ENCODE measurements at regions not wholly inside any gene's neighbourhood (a gene's known extent, or its start where the extent isn't known, plus 50 kb on each side); places are given as distances from the start of the nearest gene placed in this dataset.

DNA sequence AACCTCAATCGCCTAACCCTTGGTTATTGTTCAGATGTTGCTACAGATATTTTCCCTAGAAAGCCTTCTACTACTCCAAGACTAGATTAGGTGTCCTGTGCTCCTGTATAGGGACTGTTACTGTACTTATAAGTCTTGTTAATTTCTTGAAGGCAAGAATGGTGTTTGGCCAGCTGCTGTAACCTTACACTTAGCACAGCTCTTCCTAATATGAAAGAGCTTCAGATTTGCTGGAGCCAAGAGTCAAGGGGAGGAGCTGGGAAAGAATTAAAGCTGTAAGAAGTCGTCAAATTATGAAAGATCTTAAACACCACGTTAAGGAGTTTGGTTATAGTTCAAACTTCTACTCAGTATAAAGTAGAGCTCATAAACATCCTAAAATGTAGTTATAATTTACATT, 245.9 kb upstream of the TLL1 start:
- TF ChIP-seq POLR2A (IDR thresholded peaks at IDR 0.05; ENCODE audit: low read length) = no peak
- TF ChIP-seq GATA1 (IDR thresholded peaks at IDR 0.05; ENCODE audit: low read depth, low read length) = no peak

All from erythroblast (primary cell).